ENCODE measurements at regions not wholly inside any gene's neighbourhood (a gene's known extent, or its start where the extent isn't known, plus 50 kb on each side); places are given as distances from the start of the nearest gene placed in this dataset.

- Histone ChIP-seq H3K4me2 (ENCODE audit: low read length) (no peak overlapping the region), H3K9ac (ENCODE audit: low read depth, low read length) (no peak overlapping the region), H3K4me1 (ENCODE audit: control insufficient read depth, insufficient read depth, low read length) (no peaks in the 10 kb centered on the region), H3K4me3 (ENCODE audit: low read length) (no peak overlapping the region), H3K27me3 (ENCODE audit: control insufficient read depth, insufficient read depth, low read length) (peaks cover 4% of the 10 kb centered on the region), H3K36me3 (ENCODE audit: insufficient read depth, low read length) (no peaks in the 10 kb centered on the region), H3K9me3 (replicated peaks; ENCODE audit: low read length) (no peaks in the 10 kb centered on the region)
Observed at GRCh38 chr4:84189144-84189543, 309.9 kb downstream of the NKX6-1 start.

- Histone ChIP-seq H3K9me3 (replicated peaks; ENCODE audit: low read length) (no peaks in the 10 kb centered on the region), H3K4me2 (ENCODE audit: low read length) (no peak overlapping the region), H3K36me3 (ENCODE audit: insufficient read depth, low read length) (no peaks in the 10 kb centered on the region), H3K4me3 (ENCODE audit: low read length) (no peak overlapping the region), H3K9ac (ENCODE audit: low read depth, low read length) (no peak overlapping the region), H3K27me3 (ENCODE audit: control insufficient read depth, insufficient read depth, low read length) (no peaks in the 10 kb centered on the region), H3K4me1 (ENCODE audit: control insufficient read depth, insufficient read depth, low read length) (no peaks in the 10 kb centered on the region)
Observed at GRCh38 chr4:84179409-84179808, 319.7 kb downstream of the NKX6-1 start.

GRCh38 chr4:84177831-84178542 is 321.1 kb downstream of the NKX6-1 start:
- H3K27me3 ChIP-seq (ENCODE audit: control insufficient read depth, insufficient read depth, low read length), result no peaks in the 10 kb centered on the region
- H3K9ac ChIP-seq (ENCODE audit: low read depth, low read length), result no peak overlapping the region
- no peaks in the 10 kb centered on the region for H3K9me3 ChIP-seq (replicated peaks; ENCODE audit: low read length)
- no peak overlapping the region for H3K4me2 ChIP-seq (ENCODE audit: low read length)
- no peaks in the 10 kb centered on the region for H3K4me1 ChIP-seq (ENCODE audit: control insufficient read depth, insufficient read depth, low read length)
- H3K36me3 ChIP-seq (ENCODE audit: insufficient read depth, low read length), result no peaks in the 10 kb centered on the region
- H3K4me3 ChIP-seq (ENCODE audit: low read length), result no peak overlapping the region

- no peak overlapping the region for H3K9ac ChIP-seq (ENCODE audit: low read depth, low read length)
- H3K4me1 ChIP-seq (ENCODE audit: control insufficient read depth, insufficient read depth, low read length), result no peaks in the 10 kb centered on the region
- peaks cover 2% of the 10 kb centered on the region for H3K27me3 ChIP-seq (ENCODE audit: control insufficient read depth, insufficient read depth, low read length)
- no peak overlapping the region for H3K4me3 ChIP-seq (ENCODE audit: low read length)
- H3K9me3 ChIP-seq (replicated peaks; ENCODE audit: low read length), result no peaks in the 10 kb centered on the region
- no peak overlapping the region for H3K4me2 ChIP-seq (ENCODE audit: low read length)
- H3K36me3 ChIP-seq (ENCODE audit: insufficient read depth, low read length), result no peaks in the 10 kb centered on the region
Observed at GRCh38 chr4:84176016-84176415, 323.1 kb downstream of the NKX6-1 start.

- Histone ChIP-seq H3K9ac (ENCODE audit: low read depth, low read length) (no peak overlapping the region), H3K4me2 (ENCODE audit: low read length) (no peak overlapping the region), H3K36me3 (ENCODE audit: insufficient read depth, low read length) (no peaks in the 10 kb centered on the region), H3K27me3 (ENCODE audit: control insufficient read depth, insufficient read depth, low read length) (peaks cover 2% of the 10 kb centered on the region), H3K9me3 (replicated peaks; ENCODE audit: low read length) (no peaks in the 10 kb centered on the region), H3K4me1 (ENCODE audit: control insufficient read depth, insufficient read depth, low read length) (no peaks in the 10 kb centered on the region), H3K4me3 (ENCODE audit: low read length) (no peak overlapping the region)
Observed at GRCh38 chr4:84171871-84172270, 327.2 kb downstream of the NKX6-1 start.

GRCh38 chr4:84167564-84167963 is 331.5 kb downstream of the NKX6-1 start:
- Histone ChIP-seq H3K4me3 (ENCODE audit: low read length) (no peak overlapping the region), H3K4me2 (ENCODE audit: low read length) (no peak overlapping the region), H3K9ac (ENCODE audit: low read depth, low read length) (no peak overlapping the region), H3K9me3 (replicated peaks; ENCODE audit: low read length) (no peaks in the 10 kb centered on the region), H3K36me3 (ENCODE audit: insufficient read depth, low read length) (no peaks in the 10 kb centered on the region), H3K27me3 (ENCODE audit: control insufficient read depth, insufficient read depth, low read length) (peaks cover 7% of the 10 kb centered on the region), H3K4me1 (ENCODE audit: control insufficient read depth, insufficient read depth, low read length) (no peaks in the 10 kb centered on the region)

GRCh38 chr4:84167093-84167492 is 332.0 kb downstream of the NKX6-1 start:
- Histone ChIP-seq H3K36me3 (ENCODE audit: insufficient read depth, low read length) (no peaks in the 10 kb centered on the region), H3K9me3 (replicated peaks; ENCODE audit: low read length) (no peaks in the 10 kb centered on the region), H3K4me1 (ENCODE audit: control insufficient read depth, insufficient read depth, low read length) (no peaks in the 10 kb centered on the region), H3K4me3 (ENCODE audit: low read length) (no peak overlapping the region), H3K4me2 (ENCODE audit: low read length) (no peak overlapping the region), H3K9ac (ENCODE audit: low read depth, low read length) (no peak overlapping the region), H3K27me3 (ENCODE audit: control insufficient read depth, insufficient read depth, low read length) (peaks cover 10% of the 10 kb centered on the region)

- no peak overlapping the region for H3K9ac ChIP-seq (ENCODE audit: low read depth, low read length)
- no peak overlapping the region for H3K4me2 ChIP-seq (ENCODE audit: low read length)
- peaks cover 8% of the 10 kb centered on the region for H3K27me3 ChIP-seq (ENCODE audit: control insufficient read depth, insufficient read depth, low read length)
- no peaks in the 10 kb centered on the region for H3K4me1 ChIP-seq (ENCODE audit: control insufficient read depth, insufficient read depth, low read length)
- H3K36me3 ChIP-seq (ENCODE audit: insufficient read depth, low read length), result no peaks in the 10 kb centered on the region
- no peaks in the 10 kb centered on the region for H3K9me3 ChIP-seq (replicated peaks; ENCODE audit: low read length)
- H3K4me3 ChIP-seq (ENCODE audit: low read length), result no peak overlapping the region
Observed at GRCh38 chr4:84166486-84166885, 332.6 kb downstream of the NKX6-1 start.

- Histone ChIP-seq H3K9ac (ENCODE audit: low read depth, low read length) (no peak overlapping the region), H3K36me3 (ENCODE audit: insufficient read depth, low read length) (no peaks in the 10 kb centered on the region), H3K27me3 (ENCODE audit: control insufficient read depth, insufficient read depth, low read length) (peaks cover 16% of the 10 kb centered on the region), H3K9me3 (replicated peaks; ENCODE audit: low read length) (no peaks in the 10 kb centered on the region), H3K4me2 (ENCODE audit: low read length) (no peak overlapping the region), H3K4me1 (ENCODE audit: control insufficient read depth, insufficient read depth, low read length) (no peaks in the 10 kb centered on the region), H3K4me3 (ENCODE audit: low read length) (no peak overlapping the region)
Observed at GRCh38 chr4:84164201-84164600, 334.9 kb downstream of the NKX6-1 start.

- Histone ChIP-seq H3K4me3 (ENCODE audit: low read length) (no peak overlapping the region), H3K4me1 (ENCODE audit: control insufficient read depth, insufficient read depth, low read length) (no peaks in the 10 kb centered on the region), H3K9ac (ENCODE audit: low read depth, low read length) (no peak overlapping the region), H3K36me3 (ENCODE audit: insufficient read depth, low read length) (no peaks in the 10 kb centered on the region), H3K27me3 (ENCODE audit: control insufficient read depth, insufficient read depth, low read length) (peaks cover 16% of the 10 kb centered on the region), H3K9me3 (replicated peaks; ENCODE audit: low read length) (no peaks in the 10 kb centered on the region), H3K4me2 (ENCODE audit: low read length) (no peak overlapping the region)
Observed at GRCh38 chr4:84159762-84160161, 339.3 kb downstream of the NKX6-1 start.

GRCh38 chr4:84158670-84159069 is 340.4 kb downstream of the NKX6-1 start:
- Histone ChIP-seq H3K4me1 (ENCODE audit: control insufficient read depth, insufficient read depth, low read length) (no peaks in the 10 kb centered on the region), H3K9ac (ENCODE audit: low read depth, low read length) (no peak overlapping the region)

GRCh38 chr4:84151574-84151973 is 347.5 kb downstream of the NKX6-1 start:
- Histone ChIP-seq H3K27me3 (ENCODE audit: control insufficient read depth, insufficient read depth, low read length) (no peaks in the 10 kb centered on the region), H3K36me3 (ENCODE audit: insufficient read depth, low read length) (no peaks in the 10 kb centered on the region), H3K4me3 (ENCODE audit: low read length) (no peak overlapping the region), H3K4me1 (ENCODE audit: control insufficient read depth, insufficient read depth, low read length) (no peaks in the 10 kb centered on the region), H3K9ac (ENCODE audit: low read depth, low read length) (no peak overlapping the region), H3K9me3 (replicated peaks; ENCODE audit: low read length) (no peaks in the 10 kb centered on the region), H3K4me2 (ENCODE audit: low read length) (no peak overlapping the region)

More at GRCh38 chr4:84158670-84159069, 340.4 kb downstream of the NKX6-1 start:
- H3K27me3 ChIP-seq (ENCODE audit: control insufficient read depth, insufficient read depth, low read length), result peaks cover 12% of the 10 kb centered on the region
- no peak overlapping the region for H3K4me2 ChIP-seq (ENCODE audit: low read length)
- H3K9me3 ChIP-seq (replicated peaks; ENCODE audit: low read length), result no peaks in the 10 kb centered on the region
- no peak overlapping the region for H3K4me3 ChIP-seq (ENCODE audit: low read length)
- H3K36me3 ChIP-seq (ENCODE audit: insufficient read depth, low read length), result no peaks in the 10 kb centered on the region
